GM10248 (cell line): ENCODE measurements at regions not wholly inside any gene's neighbourhood (a gene's known extent, or its start where the extent isn't known, plus 50 kb on each side); places are given as distances from the start of the nearest gene placed in this dataset.

ENCODE experiments used
- CTCF ChIA-PET: fragments of 300-600 bp; sonication (Branson Sonifier 250); formaldehyde crosslinking; extraction: SDS; loops from one replicate; lab custom pipeline; 2021; ENCODE audit warnings: antibody characterized with exemption; lab: Yijun Ruan, JAX
- POLR2A ChIA-PET: fragments of 350-650 bp; sonication (Branson Sonifier 250); formaldehyde crosslinking; extraction: SDS; loops from one replicate; lab custom pipeline; 2020; ENCODE audit warnings: antibody characterized with exemption; lab: Yijun Ruan, JAX
- DNase-seq: peaks from one replicate; pipeline ENCODE4 v3.0.0; 2012; ENCODE audit errors: extremely low spot score
- TF ChIP-seq, protein P1 (sequence below): IDR thresholded peaks from 2 replicates; pipeline ENCODE4 v1.5.1; 2012; ENCODE audit warnings: mild to moderate bottlenecking, low read depth; ENCODE audit errors: extremely low read depth, missing control alignments, control extremely low read depth

DNA sequence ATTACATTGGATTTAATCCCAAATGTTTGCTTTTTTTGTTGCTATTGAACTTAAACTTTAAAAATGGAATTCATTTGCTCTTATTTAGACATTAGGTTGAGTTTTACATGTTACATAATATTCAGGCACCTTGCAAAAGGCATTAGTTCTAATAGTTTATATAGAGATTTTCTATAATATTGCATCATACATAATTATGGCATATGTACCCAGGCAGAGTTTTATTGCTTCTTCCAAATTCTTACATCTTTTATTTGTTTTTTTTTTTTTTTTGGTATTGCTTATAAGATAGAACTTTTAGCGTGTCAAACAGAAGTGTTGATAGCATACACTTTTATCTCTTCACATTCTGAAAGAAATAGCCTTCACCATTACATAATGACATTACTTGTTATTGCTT, 487.7 kb downstream of the GABRG1 start:
- POLR2A ChIA-PET, result no interaction called here
- CTCF ChIA-PET, result no interaction called here
- TF ChIP-seq, protein P1, sequence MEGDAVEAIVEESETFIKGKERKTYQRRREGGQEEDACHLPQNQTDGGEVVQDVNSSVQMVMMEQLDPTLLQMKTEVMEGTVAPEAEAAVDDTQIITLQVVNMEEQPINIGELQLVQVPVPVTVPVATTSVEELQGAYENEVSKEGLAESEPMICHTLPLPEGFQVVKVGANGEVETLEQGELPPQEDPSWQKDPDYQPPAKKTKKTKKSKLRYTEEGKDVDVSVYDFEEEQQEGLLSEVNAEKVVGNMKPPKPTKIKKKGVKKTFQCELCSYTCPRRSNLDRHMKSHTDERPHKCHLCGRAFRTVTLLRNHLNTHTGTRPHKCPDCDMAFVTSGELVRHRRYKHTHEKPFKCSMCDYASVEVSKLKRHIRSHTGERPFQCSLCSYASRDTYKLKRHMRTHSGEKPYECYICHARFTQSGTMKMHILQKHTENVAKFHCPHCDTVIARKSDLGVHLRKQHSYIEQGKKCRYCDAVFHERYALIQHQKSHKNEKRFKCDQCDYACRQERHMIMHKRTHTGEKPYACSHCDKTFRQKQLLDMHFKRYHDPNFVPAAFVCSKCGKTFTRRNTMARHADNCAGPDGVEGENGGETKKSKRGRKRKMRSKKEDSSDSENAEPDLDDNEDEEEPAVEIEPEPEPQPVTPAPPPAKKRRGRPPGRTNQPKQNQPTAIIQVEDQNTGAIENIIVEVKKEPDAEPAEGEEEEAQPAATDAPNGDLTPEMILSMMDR, result no peak
- no peak for DNase-seq

DNA sequence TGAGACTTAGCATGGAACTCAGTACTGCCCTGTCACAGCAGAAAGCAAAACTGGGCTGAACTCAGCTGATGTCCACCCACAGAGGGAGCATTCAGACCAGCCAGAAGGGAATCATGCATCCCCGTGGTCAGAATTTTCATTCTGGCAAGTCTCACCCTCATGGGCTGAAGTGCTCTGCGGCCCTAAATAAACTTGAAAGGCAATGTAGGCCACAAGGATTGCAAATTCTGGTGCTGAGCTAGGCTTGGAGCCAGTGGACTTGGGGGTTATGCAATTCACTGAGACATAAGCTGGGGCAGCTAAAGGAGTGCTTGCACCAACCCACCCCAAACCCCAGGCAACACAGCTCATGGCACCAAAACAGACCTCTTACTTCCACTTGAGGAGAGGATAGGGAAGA, 494.1 kb downstream of the GABRG1 start:
- no peak for DNase-seq
- ChIA-PET POLR2A (no interaction called here), CTCF (interaction anchor here (1.1 to 1.5 kb wide), 2 partner anchors 10 to 15 kb away, joined by 3 read pairs; no protein-coding TSS in a partner anchor)
- TF ChIP-seq, protein P1, result no peak

DNA sequence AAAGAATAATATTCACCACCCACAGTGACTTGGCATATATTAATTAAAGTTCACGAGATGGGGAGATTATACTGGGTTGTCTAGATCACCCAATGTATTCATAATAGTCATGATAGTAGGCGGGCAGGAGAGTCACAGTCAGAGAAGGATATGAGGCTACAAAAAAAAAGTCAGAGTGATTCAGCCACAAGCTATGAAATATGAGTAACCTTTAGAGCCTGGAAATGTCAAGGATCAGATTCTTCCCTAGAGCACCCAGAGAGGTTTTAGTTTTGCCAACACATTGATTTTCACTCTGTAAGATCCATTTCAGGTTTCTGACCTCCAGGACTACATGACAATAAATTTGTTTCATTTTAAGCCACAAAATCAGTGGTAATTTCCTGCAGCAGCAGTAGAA, 501.9 kb downstream of the GABRG1 start:
- CTCF ChIA-PET, result interaction anchor here (2.8 kb wide), 1 partner anchor 20 kb away, joined by 6 read pairs; no protein-coding TSS in a partner anchor
- TF ChIP-seq, protein P1, result no peak
- POLR2A ChIA-PET, result no interaction called here
- DNase-seq, result no peak

DNA sequence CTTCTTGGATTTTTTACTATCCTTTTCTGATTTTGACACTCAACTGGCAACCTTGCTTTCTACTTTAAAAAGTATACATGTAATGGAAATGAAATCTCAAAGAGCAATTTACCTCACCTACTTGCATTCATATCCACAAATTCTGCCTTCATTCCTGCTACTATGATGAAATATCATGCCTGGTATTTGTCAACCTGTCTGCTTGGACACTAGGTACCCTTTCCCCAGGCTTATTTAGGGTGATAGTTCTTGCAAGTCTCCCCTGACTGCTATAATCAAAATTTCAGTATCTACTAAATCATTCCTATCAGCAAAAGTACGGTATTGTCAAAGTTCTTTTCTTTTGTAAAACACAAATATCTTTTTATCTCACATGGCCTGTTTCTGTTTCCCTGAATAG, 503.0 kb downstream of the GABRG1 start:
- no peak for DNase-seq
- TF ChIP-seq, protein P1, result no peak
- ChIA-PET CTCF (interaction anchor here (2.8 kb wide), 1 partner anchor 21 kb away, joined by 6 read pairs; no protein-coding TSS in a partner anchor), POLR2A (no interaction called here)

DNA sequence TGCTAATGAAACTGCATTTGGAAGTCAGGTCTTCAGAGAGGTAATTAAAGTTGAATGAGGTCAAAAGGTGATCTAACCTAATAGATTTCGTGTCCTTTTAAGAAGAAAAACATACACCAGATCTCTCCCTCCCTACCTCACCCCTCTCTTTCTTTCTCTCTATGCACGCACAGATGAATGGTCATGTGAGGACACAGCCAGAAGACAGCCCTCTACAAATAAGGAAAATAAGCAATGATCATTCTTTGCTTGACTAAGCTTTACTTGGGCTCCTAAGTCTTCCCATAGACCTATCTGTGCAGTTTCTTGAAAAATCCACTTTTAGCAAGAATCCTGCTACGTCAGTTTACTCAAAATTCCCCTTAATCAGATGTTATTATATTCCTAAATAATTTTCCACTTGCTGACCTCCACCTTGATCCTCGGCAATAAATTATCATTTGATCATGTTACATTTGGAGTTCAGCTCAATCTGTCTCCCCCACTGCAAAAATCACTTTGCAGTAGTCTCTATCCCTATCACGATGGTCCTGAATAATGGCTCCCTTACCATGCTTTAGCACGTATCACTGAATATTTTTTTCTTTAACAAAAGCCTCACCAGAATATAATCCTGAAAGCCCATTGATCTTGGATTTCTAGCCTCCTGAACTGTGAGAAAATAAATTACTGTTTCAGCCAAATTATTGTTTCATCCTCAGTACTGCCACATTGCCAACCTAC, 527.3 kb downstream of the GABRG1 start:
- ChIA-PET CTCF (interaction anchor here (1.2 kb wide), 1 partner anchor 17 kb away, joined by 3 read pairs; no protein-coding TSS in a partner anchor), POLR2A (no interaction called here)
- no peak for DNase-seq
- TF ChIP-seq, protein P1, result no peak

DNA sequence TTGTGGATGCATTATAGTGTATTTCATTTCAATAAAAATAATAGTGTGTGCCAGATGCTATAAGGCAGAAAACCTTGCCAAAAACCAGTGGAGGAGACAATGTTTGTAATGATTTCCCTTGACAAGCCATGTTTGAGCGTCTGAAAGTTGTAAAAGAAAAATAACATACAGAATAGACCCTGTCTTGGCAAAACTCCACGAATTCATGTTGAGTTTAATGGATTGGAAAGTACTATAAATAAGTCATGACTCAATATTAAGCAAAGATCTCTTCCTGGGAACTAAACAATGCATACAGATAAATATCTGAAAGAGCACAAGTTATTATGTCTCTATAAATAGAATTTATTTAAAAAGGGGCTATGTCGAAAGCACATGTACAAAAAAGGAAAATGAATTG, 543.5 kb downstream of the GABRG1 start:
- no peak for DNase-seq
- TF ChIP-seq, protein P1, result no peak
- ChIA-PET CTCF (no interaction called here), POLR2A (no interaction called here)
